Smooth muscle cell (in vitro differentiated cells): ENCODE measurements at regions not wholly inside any gene's neighbourhood (a gene's known extent, or its start where the extent isn't known, plus 50 kb on each side); places are given as distances from the start of the nearest gene placed in this dataset.
A peak's percentile ranks its signal among the peaks of the same experiment; 100 is the strongest.

ENCODE experiments used
- DNase-seq: peaks from one replicate; lab custom pipeline; 2025; ENCODE audit not compliant: unreplicated experiment; lab: John Stamatoyannopoulos, UW
- H2AFZ ChIP-seq: fragments of 200-600 bp; sonication (generic); 2 replicates; pipeline ENCODE4 v1.6.0; 2016; ENCODE audit warnings: antibody characterized with exemption, low read depth, mild to moderate bottlenecking
- H3F3A ChIP-seq: fragments of 200-600 bp; sonication (generic); 2 replicates; pipeline ENCODE4 v1.6.0; 2017; ENCODE audit warnings: antibody characterized with exemption, low read depth
- H3K27ac ChIP-seq: fragments of 200-600 bp; sonication (generic); 2 replicates; pipeline ENCODE4 v1.5.1; 2016; ENCODE audit warnings: low read depth, mild to moderate bottlenecking
- H3K27me3 ChIP-seq: fragments of 200-600 bp; sonication (generic); 2 replicates; pipeline ENCODE4 v1.6.1; 2016; ENCODE audit warnings: low read depth, mild to moderate bottlenecking
- H3K36me3 ChIP-seq: fragments of 200-600 bp; sonication (generic); 2 replicates; pipeline ENCODE4 v1.5.1; 2016; ENCODE audit warnings: low read depth
- H3K4me1 ChIP-seq: fragments of 200-600 bp; sonication (generic); 2 replicates; pipeline ENCODE4 v1.5.1; 2016; ENCODE audit warnings: low read depth
- H3K4me2 ChIP-seq: fragments of 200-600 bp; sonication (generic); 2 replicates; pipeline ENCODE4 v1.6.0; 2016; ENCODE audit warnings: mild to moderate bottlenecking
- H3K4me3 ChIP-seq: fragments of 200-600 bp; sonication (generic); 2 replicates; pipeline ENCODE4 v1.5.1; 2016; ENCODE audit warnings: mild to moderate bottlenecking
- H3K79me2 ChIP-seq: fragments of 200-600 bp; sonication (generic); 2 replicates; pipeline ENCODE4 v1.6.0; 2016; ENCODE audit warnings: low read depth, mild to moderate bottlenecking
- H3K9ac ChIP-seq: fragments of 200-600 bp; sonication (generic); 2 replicates; pipeline ENCODE4 v1.6.0; 2016; ENCODE audit warnings: low read depth
- H3K9me3 ChIP-seq: fragments of 200-600 bp; sonication (generic); replicated peaks from 2 replicates; pipeline ENCODE4 v1.5.1; 2016; ENCODE audit warnings: low read depth
- H4K20me1 ChIP-seq: fragments of 200-600 bp; sonication (generic); 2 replicates; pipeline ENCODE4 v1.6.0; 2016; ENCODE audit warnings: low read depth
- CTCF ChIP-seq: fragments of 200-600 bp; sonication (generic); IDR thresholded peaks from 2 replicates; pipeline ENCODE4 v1.5.1; 2017; ENCODE audit warnings: borderline replicate concordance, mild to moderate bottlenecking, antibody characterized with exemption; ENCODE audit not compliant: insufficient read depth, poor library complexity, severe bottlenecking
- WGBS: methylation state at CpG from one replicate; pipeline ENCODE4 v1.1.7; 2016; ENCODE audit warnings: low lambda C conversion rate; 5-methylcytosine and 5-hydroxymethylcytosine counted together

- Histone ChIP-seq H4K20me1 (no peaks in the 10 kb centered on the region), H2AFZ (peak overlapping the region; percentile 46), H3K4me3 (no peak overlapping the region), H3K27me3 (no peaks in the 10 kb centered on the region), H3K27ac (peak overlapping the region; percentile 98), H3F3A (peaks cover 28% of the 10 kb centered on the region), H3K9ac (peak overlapping the region; percentile 94), H3K4me1 (peaks cover 27% of the 10 kb centered on the region), H3K79me2 (no peaks in the 10 kb centered on the region), H3K4me2 (no peak overlapping the region), H3K9me3 (no peaks in the 10 kb centered on the region), H3K36me3 (no peaks in the 10 kb centered on the region)
- no peak for DNase-seq
- no peak for TF ChIP-seq CTCF
- 33% methylated on average over 1 of the region's 1 CpG for WGBS
These were observed 470.7 kb upstream of the AKR1E2 start for GRCh38 chr10:4355350-4355749.

- 38% methylated on average over 7 of the region's 7 CpGs for WGBS
- H2AFZ ChIP-seq: no peak overlapping the region
These were observed 471.6 kb upstream of the AKR1E2 start for GRCh38 chr10:4354382-4354812.

GRCh38 chr10:4353964-4354363 is 472.0 kb upstream of the AKR1E2 start:
- no peaks in the 10 kb centered on the region for H3K36me3 ChIP-seq
- no peak overlapping the region for H3K4me3 ChIP-seq
- peaks cover 28% of the 10 kb centered on the region for H3F3A ChIP-seq
- peaks cover 24% of the 10 kb centered on the region for H3K4me1 ChIP-seq
- H2AFZ ChIP-seq: no peak overlapping the region
- no peaks in the 10 kb centered on the region for H3K27me3 ChIP-seq
- H3K27ac ChIP-seq: peak overlapping the region; percentile 98
- H3K9me3 ChIP-seq: no peaks in the 10 kb centered on the region
- DNase-seq: no peak
- H3K4me2 ChIP-seq: peak overlapping the region; percentile 60
- H3K79me2 ChIP-seq: no peaks in the 10 kb centered on the region
- WGBS: 10% methylated on average over 1 of the region's 1 CpG
- H4K20me1 ChIP-seq: no peaks in the 10 kb centered on the region
- TF ChIP-seq CTCF: no peak
- H3K9ac ChIP-seq: peak overlapping the region; percentile 94

More at GRCh38 chr10:4354382-4354812, 471.6 kb upstream of the AKR1E2 start:
- no peaks in the 10 kb centered on the region for H3K36me3 ChIP-seq
- no peak for TF ChIP-seq CTCF
- no peaks in the 10 kb centered on the region for H3K9me3 ChIP-seq
- H3K27ac ChIP-seq: peak overlapping the region; percentile 98
- no peaks in the 10 kb centered on the region for H3K27me3 ChIP-seq
- no peaks in the 10 kb centered on the region for H3K79me2 ChIP-seq
- H3K9ac ChIP-seq: peak overlapping the region; percentile 94
- peaks cover 27% of the 10 kb centered on the region for H3K4me1 ChIP-seq
- peak overlapping the region; percentile 60 for H3K4me2 ChIP-seq
- H3K4me3 ChIP-seq: no peak overlapping the region
- H3F3A ChIP-seq: peaks cover 28% of the 10 kb centered on the region
- no peak for DNase-seq
- no peaks in the 10 kb centered on the region for H4K20me1 ChIP-seq

- no peak overlapping the region for H3K4me3 ChIP-seq
- 67% methylated on average over 11 of the region's 11 CpGs for WGBS
- TF ChIP-seq CTCF: no peak
- DNase-seq: no peak
- no peaks in the 10 kb centered on the region for H3K27me3 ChIP-seq
- no peaks in the 10 kb centered on the region for H4K20me1 ChIP-seq
- peak overlapping the region; percentile 98 for H3K27ac ChIP-seq
- peak overlapping the region; percentile 60 for H3K4me2 ChIP-seq
- H3F3A ChIP-seq: peaks cover 28% of the 10 kb centered on the region
- peak overlapping the region; percentile 57 for H2AFZ ChIP-seq
- H3K9me3 ChIP-seq: no peaks in the 10 kb centered on the region
- no peaks in the 10 kb centered on the region for H3K79me2 ChIP-seq
- H3K36me3 ChIP-seq: no peaks in the 10 kb centered on the region
- peaks cover 23% of the 10 kb centered on the region for H3K4me1 ChIP-seq
- peak overlapping the region; percentile 94 for H3K9ac ChIP-seq
These were observed 472.9 kb upstream of the AKR1E2 start for GRCh38 chr10:4353059-4353655.
